SK-MEL-5 (cell line): ENCODE measurements at regions not wholly inside any gene's neighbourhood (a gene's known extent, or its start where the extent isn't known, plus 50 kb on each side); places are given as distances from the start of the nearest gene placed in this dataset.

ENCODE experiments used
- DNase-seq: peaks from one replicate; pipeline ENCODE4 v3.0.0-alpha.2; 2016; ENCODE audit warnings: low read depth, low spot score
- in situ Hi-C: cut with HindIII; loops from 2 replicates; pipeline ENCODE4 v1.10.0; 2016; ENCODE audit warnings: low sequenced_read_pairs, high pct_unique_total_duplicates, low pct_unique_long_range_greater_than_20kb

- no peak for DNase-seq
- in situ Hi-C loops, result no loop called here
Observed at GRCh38 chr20:60304026-60304590, 345.9 kb downstream of the CDH26 start.

DNA sequence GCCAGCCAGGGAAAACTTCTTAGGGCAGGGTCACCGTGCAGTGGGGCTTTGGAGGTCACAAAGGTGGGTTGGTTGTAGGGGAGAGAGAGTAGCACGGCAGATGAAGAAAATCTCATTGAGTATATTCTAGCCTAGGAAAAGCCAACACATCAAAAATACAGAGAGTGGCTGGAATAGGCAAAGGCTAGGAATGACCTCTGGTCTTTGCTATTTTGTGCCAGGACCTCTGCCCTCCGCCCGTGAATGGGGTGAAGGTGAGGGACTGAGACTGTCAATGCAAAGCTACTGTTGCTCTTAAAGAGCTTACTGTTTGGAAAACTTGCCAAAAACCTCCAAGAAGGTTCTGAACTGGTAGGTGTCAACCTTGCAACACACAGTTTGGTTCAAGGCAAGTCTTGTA, 346.7 kb downstream of the CDH26 start:
- in situ Hi-C loops, result no loop called here
- no peak for DNase-seq

DNA sequence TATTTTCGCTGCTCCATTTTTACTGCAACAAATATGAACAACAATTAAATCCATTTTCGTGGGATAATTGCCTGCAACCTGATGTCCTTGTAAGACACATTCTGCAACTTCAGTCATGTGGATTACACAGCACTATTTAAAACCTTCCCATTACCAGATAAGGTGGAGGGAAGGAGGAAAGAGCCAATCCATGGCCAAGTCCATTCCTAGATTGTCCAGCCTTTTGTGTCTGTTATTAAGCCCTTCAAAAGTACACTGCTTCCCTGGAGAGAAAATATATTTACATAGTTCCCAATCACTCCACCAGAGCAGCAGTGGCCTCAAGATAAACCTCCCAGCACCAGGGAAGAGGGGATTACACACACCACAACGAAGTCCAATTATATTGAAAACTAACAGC, 347.9 kb downstream of the CDH26 start:
- in situ Hi-C loops, result no loop called here
- DNase-seq, result no peak

DNA sequence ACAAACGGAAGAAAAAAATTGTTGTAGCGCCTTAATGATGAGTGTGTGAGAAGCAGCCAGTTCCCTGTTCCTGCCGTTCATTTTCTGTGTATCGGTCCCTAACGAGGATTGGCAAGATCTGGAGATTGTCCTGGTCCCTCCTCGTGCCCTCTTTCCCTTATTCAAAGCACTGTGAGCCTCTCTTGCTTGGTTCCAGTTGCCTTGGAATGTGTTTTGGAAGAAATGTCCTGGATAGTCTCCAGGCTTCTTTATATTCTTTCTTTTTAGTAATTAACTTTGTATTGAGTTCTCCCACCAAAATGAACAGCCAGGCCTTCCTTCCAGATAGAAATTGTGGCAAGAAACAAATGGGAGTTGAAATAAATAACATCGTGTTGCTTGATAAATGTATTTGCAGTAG, 348.3 kb downstream of the CDH26 start:
- DNase-seq, result no peak

GRCh38 chr20:60310560-60311349, 352.5 kb downstream of the CDH26 start:
- in situ Hi-C loops, result no loop called here
- DNase-seq, result no peak

More for the DNA sequence above, 348.3 kb downstream of the CDH26 start:
- in situ Hi-C loops, result no loop called here

DNA sequence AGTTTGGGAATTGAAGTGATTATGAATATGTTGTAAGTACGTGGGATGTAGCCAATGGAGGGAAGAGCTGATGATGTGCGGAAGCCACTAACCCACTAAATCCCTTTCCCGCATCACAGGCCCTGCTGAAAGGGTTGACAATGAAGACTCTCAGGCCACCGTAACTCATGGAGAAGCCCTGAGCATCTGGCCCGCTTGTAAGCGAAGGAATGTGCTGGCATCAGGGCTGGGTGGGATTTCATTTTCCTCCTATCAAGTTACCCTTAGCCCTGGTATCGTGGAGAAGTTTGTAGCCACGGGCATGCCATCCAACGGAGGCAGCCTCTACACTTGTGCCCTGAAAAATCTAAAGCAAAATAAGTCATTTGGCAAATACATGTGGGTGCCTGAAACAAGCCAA, 355.0 kb downstream of the CDH26 start:
- in situ Hi-C loops, result no loop called here
- DNase-seq, result no peak

- in situ Hi-C loops, result no loop called here
Observed at GRCh38 chr20:60313614-60314013, 355.4 kb downstream of the CDH26 start.

GRCh38 chr20:60314727-60315126, 356.5 kb downstream of the CDH26 start:
- in situ Hi-C loops, result no loop called here
- no peak for DNase-seq

More at GRCh38 chr20:60313614-60314013, 355.4 kb downstream of the CDH26 start:
- DNase-seq, result no peak

GRCh38 chr20:60316476-60317158, 358.4 kb downstream of the CDH26 start:
- in situ Hi-C loops, result no loop called here
- no peak for DNase-seq

GRCh38 chr20:60317401-60317800, 359.2 kb downstream of the CDH26 start:
- in situ Hi-C loops, result no loop called here
- DNase-seq, result no peak

DNA sequence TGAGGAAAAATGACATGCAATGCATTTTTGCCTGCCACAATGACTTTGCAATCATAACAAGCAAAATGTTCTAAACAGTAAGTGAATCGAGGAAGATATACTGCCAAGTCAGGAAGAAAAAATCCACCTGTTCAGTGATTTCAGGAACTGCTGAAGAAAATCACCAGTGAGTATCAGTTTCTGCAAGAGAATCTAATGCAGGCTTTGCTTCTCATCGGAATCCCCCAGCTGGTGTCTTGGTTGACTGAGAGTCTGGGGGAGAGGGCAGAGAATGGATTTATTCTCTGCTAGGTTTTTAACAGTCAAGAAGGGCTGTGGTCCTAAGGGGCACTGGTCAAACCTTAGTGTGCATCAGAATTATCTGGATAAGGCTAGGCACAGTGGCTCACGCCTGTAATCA, 363.4 kb downstream of the CDH26 start:
- in situ Hi-C loops, result no loop called here

GRCh38 chr20:60326821-60327220, 368.6 kb downstream of the CDH26 start:
- DNase-seq, result no peak
- in situ Hi-C loops, result no loop called here

More for the DNA sequence above, 363.4 kb downstream of the CDH26 start:
- DNase-seq, result no peak

GRCh38 chr20:60327971-60328660, 369.9 kb downstream of the CDH26 start:
- DNase-seq, result no peak

DNA sequence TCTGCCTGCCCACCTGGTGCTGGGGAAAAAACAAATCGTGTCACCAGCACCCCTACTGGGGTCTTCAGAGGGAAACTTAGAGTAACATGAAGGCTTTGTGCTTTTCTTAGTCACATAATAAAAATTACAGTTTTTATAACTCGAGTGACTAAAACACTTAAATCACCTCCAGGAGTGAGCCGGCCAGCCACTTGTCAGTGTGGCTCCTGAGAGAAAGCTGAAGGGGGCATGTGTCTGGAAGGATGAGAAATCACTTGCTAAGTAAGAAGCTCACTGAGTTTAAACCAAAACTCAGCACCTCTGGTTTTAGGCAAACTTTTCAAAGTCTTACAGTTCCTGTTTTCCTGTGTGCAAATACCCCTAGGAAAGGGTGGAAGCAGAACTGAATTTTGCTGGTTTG, 372.2 kb downstream of the CDH26 start:
- in situ Hi-C loops, result no loop called here
- DNase-seq, result no peak

More at GRCh38 chr20:60327971-60328660, 369.9 kb downstream of the CDH26 start:
- in situ Hi-C loops, result no loop called here

DNA sequence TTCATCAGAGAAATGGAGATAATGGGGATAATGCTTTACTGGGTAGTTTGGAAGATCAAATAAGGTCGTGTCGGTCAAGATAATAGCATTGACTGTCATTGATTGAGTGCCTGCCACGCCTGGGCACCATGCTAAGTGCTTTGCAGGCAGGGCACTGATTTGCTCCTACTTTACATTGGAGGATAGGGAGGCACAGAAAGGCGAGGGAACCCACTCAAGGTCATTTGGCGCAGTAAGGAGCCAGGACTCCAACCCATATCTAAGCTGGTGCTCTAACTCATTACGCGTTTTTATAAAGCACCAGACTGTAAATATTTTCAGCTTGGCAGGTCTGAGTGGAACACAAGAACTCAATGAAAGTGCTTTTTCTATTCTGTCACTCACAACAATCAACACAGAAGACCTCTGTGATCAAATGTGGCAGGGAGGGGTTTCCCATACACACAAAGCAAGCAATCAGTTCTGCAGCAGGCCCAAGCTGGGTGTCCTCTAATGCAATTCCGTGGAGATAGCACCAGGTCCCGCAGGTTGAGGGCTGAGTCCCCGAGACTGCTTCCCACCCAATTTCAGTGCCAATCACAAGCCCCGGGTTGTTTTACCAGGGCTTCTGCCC, 373.6 kb downstream of the CDH26 start:
- DNase-seq, result no peak
- in situ Hi-C loops, result no loop called here

- no peak for DNase-seq
- in situ Hi-C loops, result no loop called here
Observed at GRCh38 chr20:60332523-60332922, 374.3 kb downstream of the CDH26 start.

DNA sequence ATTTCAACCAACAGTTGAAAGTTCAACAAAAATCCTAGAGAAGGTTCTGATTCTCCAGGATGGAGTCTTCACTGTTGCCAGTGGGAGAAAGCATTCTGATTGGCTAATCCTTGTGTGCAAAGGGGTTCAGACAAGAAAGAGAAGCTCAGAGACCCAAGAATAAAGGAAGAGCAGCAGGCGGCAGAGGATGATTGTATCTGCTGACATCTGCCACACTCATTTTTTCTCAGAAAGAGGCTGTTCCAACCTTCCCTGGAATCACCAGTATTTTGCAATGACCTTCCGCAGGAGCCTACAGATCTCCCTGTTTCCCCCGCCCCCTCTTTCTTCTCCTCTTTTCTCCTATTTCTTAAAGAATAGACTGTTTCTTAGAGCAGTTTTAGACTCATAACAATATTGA, 376.7 kb downstream of the CDH26 start:
- in situ Hi-C loops, result no loop called here

GRCh38 chr20:60338556-60338955, 380.3 kb downstream of the CDH26 start:
- no peak for DNase-seq
- in situ Hi-C loops, result no loop called here

More for the DNA sequence above, 376.7 kb downstream of the CDH26 start:
- DNase-seq, result no peak
